H1 (cell line): ENCODE measurements at regions not wholly inside any gene's neighbourhood (a gene's known extent, or its start where the extent isn't known, plus 50 kb on each side); places are given as distances from the start of the nearest gene placed in this dataset.
"Not testable (repeated sequence)": the region's sequence is repeated elsewhere in the genome, so short reads cannot be mapped to it uniquely, and the experiment has no call there.

Experiments used
- CTCF ChIA-PET: fragments of 300-600 bp; sonication (Branson Sonifier 250); formaldehyde crosslinking; loops from one replicate; lab custom pipeline; 2021; ENCODE audit not compliant: partially characterized antibody; lab: Charles Lee
- POLR2A ChIA-PET: fragments of 300-600 bp; sonication (Branson Sonifier 250); formaldehyde crosslinking; loops from one replicate; lab custom pipeline; 2021; ENCODE audit warnings: inconsistent platforms; ENCODE audit not compliant: partially characterized antibody; lab: Charles Lee
- DNase-seq, 2 experiments: peaks; one replicate each; pipeline versions ENCODE4 v3.0.0 to v3.0.0-alpha.2; 2010 to 2022; ENCODE audit warnings: low spot score in 2 of 2, low read depth in 1 of 2, mixed read lengths in 1 of 2
- FAIRE-seq: peaks from 2 replicates; lab custom pipeline; 2011; peaks lifted over from hg19 to GRCh38; lab: Jason Lieb, UNC
- H2AFZ ChIP-seq: 2 replicates; pipeline ENCODE4 v1.8.1; 2012; ENCODE audit warnings: low read length, inconsistent platforms
- H2AK5ac ChIP-seq: 2 replicates; pipeline ENCODE4 v1.6.1; 2013; ENCODE audit warnings: low read depth, low read length
- H2BK120ac ChIP-seq: replicated peaks from 2 replicates; pipeline ENCODE3; 2013; ENCODE audit warnings: low read depth, low read length, inconsistent platforms
- H2BK12ac ChIP-seq: 2 replicates; pipeline ENCODE4 v1.6.1; 2013; ENCODE audit warnings: low read depth, low read length
- H2BK15ac ChIP-seq: 2 replicates; pipeline ENCODE4 v1.6.1; 2013; ENCODE audit warnings: low read length
- H2BK20ac ChIP-seq: 2 replicates; pipeline ENCODE4 v1.6.1; 2013; ENCODE audit warnings: low read length
- H2BK5ac ChIP-seq: 2 replicates; pipeline ENCODE4 v1.6.1; 2013; ENCODE audit warnings: low read depth, low read length
- H3K14ac ChIP-seq: 2 replicates; pipeline ENCODE4 v1.6.1; 2013; ENCODE audit warnings: inconsistent platforms; ENCODE audit not compliant: insufficient read length
- H3K18ac ChIP-seq: 2 replicates; pipeline ENCODE4 v1.6.1; 2013; ENCODE audit warnings: low read length; ENCODE audit errors: extremely low read depth
- H3K23ac ChIP-seq: 2 replicates; pipeline ENCODE4 v1.6.1; 2013; ENCODE audit warnings: inconsistent platforms; ENCODE audit not compliant: insufficient read length
- H3K23me2 ChIP-seq: 2 replicates; pipeline ENCODE4 v1.6.1; 2013; ENCODE audit warnings: low read depth, low read length
- H3K27ac ChIP-seq: 2 replicates; pipeline ENCODE4 v1.6.1; 2011; ENCODE audit warnings: low read depth, low read length, inconsistent platforms
- H3K27me3 ChIP-seq, 4 experiments: replicated peaks in 1 of 4; 1 replicate in 1 of 4; 2 replicates in 3 of 4; pipeline versions ENCODE4 v1.6.1 to v1.8.1; 2011 to 2013; ENCODE audit warnings: low read length in 3 of 4, mild to moderate bottlenecking in 3 of 4, inconsistent platforms in 2 of 4, mixed read lengths in 2 of 4, moderate library complexity in 1 of 4; ENCODE audit not compliant: control insufficient read depth in 3 of 4, insufficient read depth in 3 of 4; ENCODE audit errors: extremely low read depth in 1 of 4
- H3K36me3 ChIP-seq, 4 experiments: 2 replicates each; pipeline versions ENCODE4 v1.6.1 to v1.8.1; 2011 to 2013; ENCODE audit warnings: mild to moderate bottlenecking in 4 of 4, low read length in 3 of 4, moderate library complexity in 2 of 4, control low read depth in 1 of 4, inconsistent platforms in 1 of 4; ENCODE audit not compliant: insufficient read depth in 4 of 4, control insufficient read depth in 2 of 4
- H3K4ac ChIP-seq: replicated peaks from 2 replicates; pipeline ENCODE3; 2013; ENCODE audit warnings: low read length, low read depth, mixed read lengths, inconsistent platforms; ENCODE audit not compliant: insufficient read length
- H3K4me1 ChIP-seq, 4 experiments: replicated peaks in 1 of 4; 1 replicate in 1 of 4; 2 replicates in 3 of 4; pipeline versions ENCODE4 v1.6.1 to v1.8.1; 2011 to 2013; ENCODE audit warnings: low read length in 3 of 4, inconsistent platforms in 2 of 4, mixed read lengths in 1 of 4; ENCODE audit not compliant: insufficient read depth in 4 of 4, control insufficient read depth in 3 of 4
- H3K4me2 ChIP-seq, 2 experiments: 2 replicates each; pipeline versions ENCODE4 v1.6.1 to v1.8.1; 2011 to 2013; ENCODE audit warnings: low read depth in 2 of 2, low read length in 2 of 2, control low read depth in 1 of 2, inconsistent platforms in 1 of 2, mild to moderate bottlenecking in 1 of 2; ENCODE audit not compliant: insufficient read depth in 1 of 2
- H3K4me3 ChIP-seq, 4 experiments: fragments of 200-600, 300-600 bp in 1 of 4; sonication (generic), shearing (Covaris generic), sonication (Bioruptor Twin) in 1 of 4; 2 replicates each; pipeline versions ENCODE4 v1.5.1 to v1.8.1; 2011 to 2016; ENCODE audit warnings: low read length in 4 of 4, low read depth in 3 of 4, control low read depth in 2 of 4, inconsistent platforms in 2 of 4, mild to moderate bottlenecking in 2 of 4, mixed read lengths in 1 of 4, moderate library complexity in 1 of 4; ENCODE audit not compliant: insufficient read depth in 2 of 4; ENCODE audit errors: extremely low read depth in 1 of 4
- H3K56ac ChIP-seq: replicated peaks from 2 replicates; pipeline ENCODE3; 2013; ENCODE audit warnings: low read depth, mild to moderate bottlenecking, mixed read lengths, low read length, inconsistent platforms; ENCODE audit not compliant: insufficient read length
- H3K79me1 ChIP-seq: 2 replicates; pipeline ENCODE4 v1.6.1; 2013; ENCODE audit warnings: low read depth, low read length, control low read depth
- H3K79me2 ChIP-seq, 2 experiments: 2 replicates each; pipeline versions ENCODE4 v1.6.1 to v1.8.1; 2012 to 2013; ENCODE audit warnings: low read length in 2 of 2, mild to moderate bottlenecking in 2 of 2, inconsistent platforms in 1 of 2; ENCODE audit not compliant: insufficient read depth in 2 of 2, control insufficient read depth in 1 of 2
- H3K9ac ChIP-seq, 4 experiments: replicated peaks in 1 of 4; 1 replicate in 1 of 4; 2 replicates in 3 of 4; pipeline versions ENCODE4 v1.6.1 to v1.8.1; 2011 to 2013; ENCODE audit warnings: low read depth in 3 of 4, low read length in 3 of 4, control low read depth in 2 of 4, mild to moderate bottlenecking in 2 of 4, moderate library complexity in 2 of 4, inconsistent platforms in 1 of 4; ENCODE audit errors: extremely low read depth in 1 of 4
- H3K9me3 ChIP-seq, 2 experiments: 2 replicates each; pipeline versions ENCODE4 v1.6.1 to v1.8.1; 2012 to 2013; ENCODE audit warnings: mild to moderate bottlenecking in 2 of 2, moderate library complexity in 2 of 2, control low read depth in 1 of 2, inconsistent platforms in 1 of 2, low read depth in 1 of 2, low read length in 1 of 2, mixed read lengths in 1 of 2; ENCODE audit not compliant: insufficient read depth in 2 of 2
- H4K20me1 ChIP-seq, 2 experiments: replicated peaks in 1 of 2; 2 replicates each; pipeline versions ENCODE3 to v1.8.1; 2011 to 2013; ENCODE audit warnings: inconsistent platforms in 2 of 2, low read length in 2 of 2, mild to moderate bottlenecking in 1 of 2; ENCODE audit not compliant: insufficient read depth in 2 of 2, control insufficient read depth in 1 of 2
- H4K5ac ChIP-seq: 2 replicates; pipeline ENCODE4 v1.6.1; 2013; ENCODE audit warnings: low read length, low read depth, mixed read lengths, inconsistent platforms; ENCODE audit not compliant: insufficient read length
- H4K8ac ChIP-seq: 2 replicates; pipeline ENCODE4 v1.8.0; 2013; ENCODE audit warnings: mild to moderate bottlenecking, moderate library complexity, low read length, inconsistent platforms; ENCODE audit not compliant: insufficient read depth; ENCODE audit errors: extremely low read depth
- H4K91ac ChIP-seq: replicated peaks from 2 replicates; pipeline ENCODE3; 2013; ENCODE audit warnings: low read length, mixed read lengths, inconsistent platforms; ENCODE audit not compliant: insufficient read length
- WGBS, 2 experiments: shearing (Covaris generic) in 1 of 2; methylation state at CpG; one replicate each; pipeline versions ENCODE4 v1.1.6 to v1.1.7; 2013 to 2015; ENCODE audit warnings: low lambda C conversion rate in 2 of 2, mixed read lengths in 2 of 2, inconsistent platforms in 1 of 2, low coverage in 1 of 2, missing lambda C conversion rate in 1 of 2; ENCODE audit not compliant: insufficient replicate concordance in 2 of 2, insufficient coverage in 1 of 2, insufficient read length in 1 of 2; ENCODE audit errors: extremely low coverage in 1 of 2, missing lambda C conversion rate in 1 of 2; 5-methylcytosine and 5-hydroxymethylcytosine counted together

GRCh38 chr20:26008026-26008425, 311.4 kb upstream of the ZNF337 start:
- FAIRE-seq, H3K4me3 ChIP-seq, H2AK5ac ChIP-seq, H2BK15ac ChIP-seq, H2AFZ ChIP-seq, H3K27ac ChIP-seq, H4K91ac ChIP-seq, H4K5ac ChIP-seq, H3K23me2 ChIP-seq, H3K79me1 ChIP-seq, H3K36me3 ChIP-seq, DNase-seq, H2BK20ac ChIP-seq, H3K27me3 ChIP-seq, H3K18ac ChIP-seq, H3K4me2 ChIP-seq, H3K56ac ChIP-seq, H3K4me1 ChIP-seq, H2BK12ac ChIP-seq, H3K23ac ChIP-seq, H2BK120ac ChIP-seq, H3K79me2 ChIP-seq, H4K8ac ChIP-seq, POLR2A ChIA-PET, CTCF ChIA-PET, H3K14ac ChIP-seq, H3K4ac ChIP-seq, H4K20me1 ChIP-seq, H3K9ac ChIP-seq, H3K9me3 ChIP-seq, H2BK5ac ChIP-seq: not testable (repeated sequence)
- WGBS, 2 experiments = 84% methylated on average over 8 of the region's 9 CpGs; no CpG with 5 or more reads in 1 of the 2 experiments

DNA sequence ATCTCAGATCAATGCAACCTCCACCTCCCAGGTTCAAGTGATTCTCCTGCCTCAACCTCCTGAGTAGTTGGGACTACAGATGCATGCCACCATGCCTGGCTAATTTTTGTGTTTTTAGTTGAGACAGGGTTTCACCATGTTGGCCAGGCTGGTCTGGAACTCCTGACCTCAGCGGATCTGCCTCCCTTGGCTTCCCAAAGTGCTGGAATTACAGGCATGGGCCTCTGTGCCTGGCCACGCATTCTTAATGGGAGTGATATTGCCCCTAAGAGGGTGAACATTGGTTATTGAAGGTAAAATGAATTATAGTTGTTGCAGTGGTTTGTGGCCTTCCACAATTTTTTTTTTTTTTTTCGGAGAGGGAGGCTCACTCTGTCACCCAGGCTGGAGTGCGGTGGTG, 309.5 kb upstream of the ZNF337 start:
- H4K8ac ChIP-seq, H3K4ac ChIP-seq, H3K36me3 ChIP-seq, H2BK20ac ChIP-seq, FAIRE-seq, H2BK15ac ChIP-seq, H3K4me2 ChIP-seq, H2BK120ac ChIP-seq, H3K23me2 ChIP-seq, H3K27me3 ChIP-seq, H3K4me1 ChIP-seq, H3K23ac ChIP-seq, H2AFZ ChIP-seq, CTCF ChIA-PET, DNase-seq, H4K5ac ChIP-seq, H3K18ac ChIP-seq, H3K79me2 ChIP-seq, H3K79me1 ChIP-seq, H4K91ac ChIP-seq, H2AK5ac ChIP-seq, H3K4me3 ChIP-seq, H3K27ac ChIP-seq, H3K9ac ChIP-seq, H2BK5ac ChIP-seq, H3K56ac ChIP-seq, H2BK12ac ChIP-seq, H4K20me1 ChIP-seq, POLR2A ChIA-PET, H3K9me3 ChIP-seq, H3K14ac ChIP-seq: not testable (repeated sequence)
- WGBS, 2 experiments = 82% methylated on average over 4 of the region's 4 CpGs; no CpG with 5 or more reads in 1 of the 2 experiments
